DND-41 (cell line): ENCODE measurements at regions not wholly inside any gene's neighbourhood (a gene's known extent, or its start where the extent isn't known, plus 50 kb on each side); places are given as distances from the start of the nearest gene placed in this dataset.

Source experiments
- ATAC-seq: fragments of 200-7000 bp; cut with Tn5 transposase; 3 replicates; pipeline ENCODE4 v1.9.1; 2021; ENCODE audit warnings: low read depth; ENCODE audit not compliant: insufficient read depth
- DNase-seq: peaks from one replicate; pipeline ENCODE4 v3.0.0-alpha.2; 2020
- H2AFZ ChIP-seq: 2 replicates; pipeline ENCODE4 v1.6.0; 2012; ENCODE audit warnings: low read depth, low read length
- H3K27ac ChIP-seq: 2 replicates; pipeline ENCODE4 v1.5.1; 2012; ENCODE audit warnings: low read length, inconsistent platforms
- H3K27me3 ChIP-seq: fragments of 200-600 bp; sonication (generic); 2 replicates; pipeline ENCODE4 v1.6.0; 2012; ENCODE audit warnings: low read length, mild to moderate bottlenecking, inconsistent platforms; ENCODE audit not compliant: insufficient read depth, poor library complexity
- H3K36me3 ChIP-seq: 2 replicates; pipeline ENCODE4 v1.5.1; 2012; ENCODE audit warnings: low read length, inconsistent platforms; ENCODE audit not compliant: insufficient read depth
- H3K4me1 ChIP-seq: 2 replicates; pipeline ENCODE4 v1.5.1; 2012; ENCODE audit warnings: mild to moderate bottlenecking, low read length; ENCODE audit not compliant: insufficient read depth
- H3K4me2 ChIP-seq: 2 replicates; pipeline ENCODE4 v1.6.0; 2012; ENCODE audit warnings: mild to moderate bottlenecking, moderate library complexity, low read length, inconsistent platforms; ENCODE audit not compliant: insufficient read depth
- H3K4me3 ChIP-seq, 2 experiments: fragments of 200-600 bp in 1 of 2; shearing (Covaris generic) in 1 of 2; 2 replicates each; pipeline ENCODE4 v1.5.1; 2012 to 2016; ENCODE audit warnings: inconsistent platforms in 2 of 2, low read length in 2 of 2, mild to moderate bottlenecking in 2 of 2, low read depth in 1 of 2, moderate library complexity in 1 of 2
- H3K79me2 ChIP-seq: 2 replicates; pipeline ENCODE4 v1.6.0; 2012; ENCODE audit warnings: low read length, inconsistent platforms; ENCODE audit not compliant: insufficient read depth
- H3K9ac ChIP-seq: 2 replicates; pipeline ENCODE4 v1.6.0; 2012; ENCODE audit warnings: low read depth, mild to moderate bottlenecking, inconsistent platforms, low read length, moderate library complexity
- H3K9me3 ChIP-seq: 2 replicates; pipeline ENCODE4 v1.5.1; 2012; ENCODE audit warnings: low read length, moderate library complexity, mild to moderate bottlenecking, inconsistent platforms; ENCODE audit not compliant: insufficient read depth, severe bottlenecking
- H4K20me1 ChIP-seq: 2 replicates; pipeline ENCODE4 v1.6.0; 2012; ENCODE audit warnings: low read length; ENCODE audit not compliant: insufficient read depth
- CTCF ChIP-seq: IDR thresholded peaks from 2 replicates; pipeline ENCODE4 v1.5.1; 2012; ENCODE audit warnings: borderline replicate concordance, low read length, moderate library complexity, mild to moderate bottlenecking; ENCODE audit not compliant: poor library complexity, severe bottlenecking; ENCODE audit errors: extremely low read depth
- EZH2 ChIP-seq: IDR thresholded peaks from 3 replicates; pipeline ENCODE4 v1.6.1; 2012; ENCODE audit warnings: borderline replicate concordance, low read depth, mild to moderate bottlenecking, moderate library complexity, low read length, inconsistent platforms; ENCODE audit not compliant: severe bottlenecking

- Histone ChIP-seq H3K4me1 (no peaks in the 10 kb centered on the region), H3K9ac (no peak overlapping the region), H3K27ac (no peak overlapping the region), H4K20me1 (no peaks in the 10 kb centered on the region), H3K4me3 (no peak overlapping the region), H3K36me3 (no peaks in the 10 kb centered on the region), H3K4me2 (no peak overlapping the region), H3K9me3 (no peaks in the 10 kb centered on the region), H3K79me2 (no peaks in the 10 kb centered on the region), H2AFZ (no peak overlapping the region), H3K27me3 (no peaks in the 10 kb centered on the region)
- DNase-seq (no peak), ATAC-seq (no peak)
- no peak for TF ChIP-seq EZH2
- no peak for TF ChIP-seq CTCF
Measured at GRCh38 chr21:16086121-16086520, 356.3 kb downstream of the USP25 start.

- no peaks in the 10 kb centered on the region for H4K20me1 ChIP-seq
- no peaks in the 10 kb centered on the region for H3K9me3 ChIP-seq
- no peak overlapping the region for H3K27ac ChIP-seq
- H3K4me2 ChIP-seq, result no peak overlapping the region
- H3K79me2 ChIP-seq, result no peaks in the 10 kb centered on the region
- H3K36me3 ChIP-seq, result no peaks in the 10 kb centered on the region
- H3K4me3 ChIP-seq, result no peak overlapping the region
- H3K27me3 ChIP-seq, result no peaks in the 10 kb centered on the region
- DNase-seq (no peak), ATAC-seq (no peak)
- H3K9ac ChIP-seq, result no peak overlapping the region
- no peak overlapping the region for H2AFZ ChIP-seq
- no peaks in the 10 kb centered on the region for H3K4me1 ChIP-seq
- TF ChIP-seq CTCF (no peak), EZH2 (no peak)
Measured at GRCh38 chr21:16086936-16087335, 357.2 kb downstream of the USP25 start.

- H3K27me3 ChIP-seq, result no peaks in the 10 kb centered on the region
- no peak overlapping the region for H3K4me2 ChIP-seq
- H3K9ac ChIP-seq, result no peak overlapping the region
- TF ChIP-seq CTCF (no peak), EZH2 (no peak)
- H3K9me3 ChIP-seq, result no peaks in the 10 kb centered on the region
- ATAC-seq (no peak), DNase-seq (no peak)
- H3K4me1 ChIP-seq, result no peaks in the 10 kb centered on the region
- no peaks in the 10 kb centered on the region for H3K79me2 ChIP-seq
- H3K36me3 ChIP-seq, result no peaks in the 10 kb centered on the region
- H2AFZ ChIP-seq, result no peak overlapping the region
- no peaks in the 10 kb centered on the region for H4K20me1 ChIP-seq
- H3K4me3 ChIP-seq, result no peak overlapping the region
- H3K27ac ChIP-seq, result no peak overlapping the region
Measured at GRCh38 chr21:16087523-16087922, 357.7 kb downstream of the USP25 start.

GRCh38 chr21:16088056-16088455 lies 358.3 kb downstream of the USP25 start:
- no peaks in the 10 kb centered on the region for H4K20me1 ChIP-seq
- no peaks in the 10 kb centered on the region for H3K9me3 ChIP-seq
- H3K27ac ChIP-seq, result no peak overlapping the region
- TF ChIP-seq EZH2 (no peak), CTCF (no peak)
- no peak overlapping the region for H3K4me2 ChIP-seq
- no peaks in the 10 kb centered on the region for H3K79me2 ChIP-seq
- H2AFZ ChIP-seq, result no peak overlapping the region; the same call in 1 of the 2 replicates
- no peak overlapping the region for H3K4me3 ChIP-seq
- H3K4me1 ChIP-seq, result no peaks in the 10 kb centered on the region
- H3K9ac ChIP-seq, result no peak overlapping the region
- no peak for DNase-seq
- H3K36me3 ChIP-seq, result no peaks in the 10 kb centered on the region
- no peak for ATAC-seq
- H3K27me3 ChIP-seq, result no peaks in the 10 kb centered on the region
